Head of caudate nucleus (tissue), 42 donors: ENCODE measurements at regions not wholly inside any gene's neighbourhood (a gene's known extent, or its start where the extent isn't known, plus 50 kb on each side); places are given as distances from the start of the nearest gene placed in this dataset.
A peak's percentile ranks its signal among the peaks of the same experiment; 100 is the strongest.

Experiments
- DNase-seq, 42 donors: peaks; one replicate each; pipeline versions ENCODE4 v3.0.0 to v3.0.0-alpha.2; 2020 to 2021; ENCODE audit warnings: mixed read lengths in 7 of 42
- intact Hi-C: fragments of 100-400 bp; cut with DNase I; formaldehyde crosslinking; loops from one replicate; pipeline ENCODE4 v1.15.0; 2022

GRCh38 chr20:50306478-50307423, 116.1 kb downstream of the CEBPB start:
- intact Hi-C loops = loop anchor here (10.0 kb wide), 1 partner anchor 112 kb away; the partner anchor contains the start of gene CEBPB
- DNase-seq = peak in 1 of 42 donors; percentile 13

DNA sequence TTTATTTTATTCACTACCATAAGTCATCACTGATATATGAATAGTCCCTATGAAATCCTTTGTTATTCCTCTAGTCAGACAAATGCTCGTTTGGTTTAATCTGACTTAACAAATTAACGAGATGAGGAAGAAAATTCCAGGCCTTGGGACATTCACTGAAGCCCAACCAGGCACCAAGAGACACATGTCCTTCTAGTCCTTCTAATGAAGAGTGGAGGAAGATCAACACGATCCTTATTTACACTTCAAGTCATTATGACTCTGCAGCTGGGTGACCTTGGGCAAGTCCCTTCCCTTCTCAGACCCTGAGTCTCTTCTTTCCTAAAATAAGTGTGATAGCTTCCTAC, 117.5 kb downstream of the CEBPB start:
- peak in 1 of 42 donors; percentile 16 for DNase-seq
- intact Hi-C loops = loop anchor here (10.0 kb wide), 1 partner anchor 113 kb away; the partner anchor contains the start of gene CEBPB

DNA sequence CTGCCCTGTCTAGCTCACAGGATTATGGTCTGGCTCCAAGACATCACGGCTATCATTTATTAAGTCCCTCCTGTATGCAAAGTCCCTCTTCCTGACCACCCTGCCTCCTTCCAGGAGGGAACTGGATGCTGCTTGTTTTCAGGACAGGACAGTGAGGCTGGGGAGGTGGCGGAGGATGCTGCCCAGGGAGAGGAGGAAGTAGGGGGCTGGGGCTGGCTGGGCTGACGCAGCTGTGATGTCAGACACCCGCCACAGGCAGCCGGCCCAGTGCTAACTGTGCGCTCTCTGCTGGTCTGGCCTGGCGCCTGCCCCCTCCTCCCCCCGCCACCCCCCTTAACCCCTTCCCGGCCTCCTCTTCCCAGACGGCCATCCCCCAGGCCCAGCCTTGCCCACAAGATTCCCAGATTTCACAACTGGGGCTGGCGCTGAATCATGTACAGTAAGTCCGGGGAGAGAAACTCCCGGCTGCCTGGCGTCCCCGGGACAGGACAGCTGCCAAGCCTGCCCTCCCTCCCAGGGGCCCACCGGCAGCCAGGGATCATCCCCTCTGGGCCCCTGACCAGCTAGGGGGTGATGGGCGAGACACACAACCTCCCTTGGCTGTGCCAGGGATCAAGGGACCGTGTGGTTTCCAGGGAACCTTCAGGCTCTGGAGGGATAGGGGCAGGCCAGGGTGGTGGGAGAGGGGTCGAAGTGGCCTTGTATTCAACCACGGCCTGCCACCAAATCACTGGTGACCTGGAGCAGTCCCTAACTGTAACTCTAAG, 118.1 kb downstream of the CEBPB start:
- intact Hi-C loops = loop anchor here (10.0 kb wide), 1 partner anchor 114 kb away; the partner anchor contains the start of gene CEBPB
- peak; percentile 26 to 90 (median 68) for DNase-seq

DNA sequence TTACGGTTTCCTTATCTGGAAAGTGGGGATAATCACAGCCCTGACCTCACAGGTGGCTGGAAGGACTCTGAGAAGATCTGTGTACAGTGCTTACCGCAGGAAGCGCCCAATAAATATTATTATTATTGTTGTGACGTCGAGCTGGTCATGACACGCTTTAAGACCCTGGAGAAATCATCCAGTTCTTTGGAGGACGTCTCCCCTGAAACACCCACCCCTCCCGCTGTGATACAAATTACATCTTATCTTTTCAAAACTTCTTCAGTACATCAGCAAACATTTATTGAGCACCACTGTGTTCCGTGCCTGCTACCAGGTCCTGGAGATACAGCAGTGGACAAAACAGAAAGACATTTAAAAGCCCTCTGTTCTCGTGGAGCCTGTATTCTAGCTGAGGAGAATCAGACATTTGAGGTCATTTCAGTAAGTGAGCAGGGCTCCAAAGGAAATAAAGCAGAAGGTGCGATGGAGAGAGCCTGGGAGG, 118.7 kb downstream of the CEBPB start:
- DNase-seq = peak in 1 of 42 donors; percentile 9
- intact Hi-C loops = loop anchor here (10.0 kb wide), 1 partner anchor 115 kb away; the partner anchor contains the start of gene CEBPB

DNA sequence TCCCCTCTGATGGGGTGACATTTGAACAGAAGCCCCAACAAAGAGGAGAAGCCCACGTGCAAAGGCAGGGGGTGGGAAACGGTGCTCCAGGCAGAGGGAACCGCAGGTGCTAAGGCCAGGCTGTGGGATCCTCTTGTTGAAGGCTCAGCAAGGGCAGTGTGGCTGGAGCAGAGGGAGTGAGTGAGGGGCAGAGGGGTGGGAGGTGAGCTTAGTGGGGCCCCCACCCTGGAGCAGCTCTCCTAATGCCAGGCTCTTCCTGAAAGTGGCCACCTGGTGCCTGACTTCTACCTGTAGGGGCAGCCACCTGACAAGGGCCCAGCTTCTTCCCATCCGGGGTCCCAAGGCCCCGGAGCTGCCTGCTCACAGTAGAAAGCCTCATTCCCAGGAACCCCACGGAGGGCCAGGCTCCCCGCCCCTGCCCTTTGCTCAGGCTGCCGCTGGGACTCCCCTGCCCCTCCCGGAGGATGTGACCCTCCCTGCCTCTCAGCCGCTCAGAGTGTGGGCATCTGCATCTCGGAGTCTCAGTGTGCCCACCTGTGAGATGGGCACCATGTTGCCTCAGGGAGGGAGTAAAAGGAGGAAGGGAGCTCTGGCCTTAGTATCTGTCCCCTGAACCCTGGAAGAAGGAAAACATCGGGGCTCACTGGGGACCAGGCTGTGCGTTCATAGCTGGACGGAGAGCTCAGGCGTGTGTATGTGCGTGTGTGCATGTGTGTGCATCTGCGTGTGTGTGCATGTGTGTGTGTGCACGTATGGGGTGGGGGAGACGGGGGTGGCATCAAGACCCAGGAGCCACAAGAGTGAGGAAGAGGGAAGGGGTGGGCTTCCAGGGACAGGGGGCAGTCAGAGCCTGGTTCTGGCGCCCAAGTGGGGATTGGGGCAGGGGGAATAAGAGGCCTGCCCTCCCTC, 119.4 kb downstream of the CEBPB start:
- DNase-seq = peak in 1 of 42 donors; percentile 24
- intact Hi-C loops = loop anchor here (10.0 kb wide), 1 partner anchor 115 kb away; the partner anchor contains the start of gene CEBPB

GRCh38 chr20:50310673-50311051, 120.0 kb downstream of the CEBPB start:
- DNase-seq = peak in 1 of 42 donors; percentile 29

DNA sequence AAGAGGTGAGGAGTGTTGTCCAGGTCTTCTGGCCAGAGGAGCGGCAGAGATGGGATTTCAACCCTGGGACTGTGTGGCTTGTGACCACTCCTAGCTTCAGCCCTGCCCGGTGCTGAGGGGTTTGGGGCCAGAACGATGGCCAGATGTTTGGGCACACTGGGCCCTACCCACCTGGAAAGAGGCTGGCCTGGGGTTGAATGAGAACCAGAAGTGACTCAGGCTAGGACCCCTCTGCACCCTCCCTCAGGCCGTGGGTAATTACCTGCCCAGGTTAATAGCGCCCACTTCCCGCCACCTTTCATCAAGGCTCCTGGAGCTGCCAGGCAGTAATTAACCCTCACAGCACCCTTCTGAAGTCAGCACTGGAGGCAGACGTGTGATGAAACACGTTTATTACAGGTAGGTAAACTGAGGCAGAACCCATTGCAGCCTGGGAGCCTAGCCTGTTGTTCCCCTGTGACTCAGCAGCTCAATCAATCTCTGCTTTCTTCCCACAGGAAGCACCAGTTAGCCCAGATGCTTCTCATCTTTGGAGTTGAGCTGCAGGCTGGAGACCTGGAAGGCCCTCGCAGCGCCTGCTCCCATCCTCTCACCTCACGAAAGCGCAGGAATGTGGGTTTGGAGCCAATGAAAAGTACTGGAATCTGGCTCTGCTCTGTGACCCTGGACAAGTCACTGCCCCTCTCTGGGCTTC, 120.8 kb downstream of the CEBPB start:
- intact Hi-C loops = no loop called here
- DNase-seq = peak in 1 of 42 donors; percentile 12

More at GRCh38 chr20:50310673-50311051, 120.0 kb downstream of the CEBPB start:
- intact Hi-C loops = no loop called here

DNA sequence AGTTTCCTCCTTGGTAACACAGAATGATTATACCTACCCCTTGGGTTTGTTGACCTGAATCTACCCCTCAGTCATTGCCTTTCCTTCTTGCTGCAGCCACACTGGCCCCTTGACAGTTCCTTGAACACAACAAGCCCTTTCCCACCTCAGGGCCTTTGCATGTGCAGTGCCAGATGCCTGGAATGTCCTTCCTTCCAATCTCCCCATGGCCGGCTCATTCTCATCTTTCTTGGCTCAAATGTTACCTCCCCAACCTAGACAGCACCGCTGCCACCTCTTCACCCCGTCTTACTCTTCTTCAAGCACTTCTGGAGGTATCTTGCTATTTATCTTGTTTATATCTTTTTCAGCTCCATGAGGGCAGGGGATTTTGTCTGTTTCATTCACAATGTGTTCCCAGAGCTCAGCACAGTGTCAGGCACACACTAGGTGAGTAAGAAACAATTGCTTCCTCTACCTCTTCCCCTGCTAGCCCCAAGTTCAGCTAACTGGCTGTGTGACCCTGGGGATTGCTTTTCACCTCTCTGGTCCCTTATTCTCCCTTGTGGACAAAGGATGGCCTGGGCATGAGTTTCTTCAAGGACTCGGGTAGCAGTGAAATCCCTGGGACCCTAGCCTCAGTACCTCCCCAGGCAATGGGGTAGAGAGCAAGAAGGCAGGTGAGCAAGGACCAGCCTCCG, 121.5 kb downstream of the CEBPB start:
- intact Hi-C loops = no loop called here

GRCh38 chr20:50312682-50313521, 122.3 kb downstream of the CEBPB start:
- DNase-seq = peak in 1 of 42 donors; percentile 10
- intact Hi-C loops = no loop called here

More for the DNA sequence above, 121.5 kb downstream of the CEBPB start:
- no peak for DNase-seq

DNA sequence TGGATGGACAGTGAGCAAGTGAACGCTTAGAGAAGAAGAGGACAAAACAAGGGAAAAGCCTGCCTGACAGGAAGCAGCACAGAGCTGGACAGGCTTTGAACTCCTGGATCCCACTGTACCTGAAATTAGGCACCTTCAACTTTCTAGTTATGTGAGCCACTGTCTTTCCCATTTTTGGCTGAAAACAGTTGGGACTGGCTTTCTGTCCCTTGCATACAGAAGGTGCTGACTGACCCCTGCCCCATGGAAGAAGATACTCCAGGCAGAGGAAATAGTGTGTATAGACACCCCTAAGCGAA, 122.8 kb downstream of the CEBPB start:
- intact Hi-C loops = no loop called here

GRCh38 chr20:50313827-50314677, 123.4 kb downstream of the CEBPB start:
- no peak for DNase-seq
- intact Hi-C loops = no loop called here

More for the DNA sequence above, 122.8 kb downstream of the CEBPB start:
- DNase-seq = no peak

DNA sequence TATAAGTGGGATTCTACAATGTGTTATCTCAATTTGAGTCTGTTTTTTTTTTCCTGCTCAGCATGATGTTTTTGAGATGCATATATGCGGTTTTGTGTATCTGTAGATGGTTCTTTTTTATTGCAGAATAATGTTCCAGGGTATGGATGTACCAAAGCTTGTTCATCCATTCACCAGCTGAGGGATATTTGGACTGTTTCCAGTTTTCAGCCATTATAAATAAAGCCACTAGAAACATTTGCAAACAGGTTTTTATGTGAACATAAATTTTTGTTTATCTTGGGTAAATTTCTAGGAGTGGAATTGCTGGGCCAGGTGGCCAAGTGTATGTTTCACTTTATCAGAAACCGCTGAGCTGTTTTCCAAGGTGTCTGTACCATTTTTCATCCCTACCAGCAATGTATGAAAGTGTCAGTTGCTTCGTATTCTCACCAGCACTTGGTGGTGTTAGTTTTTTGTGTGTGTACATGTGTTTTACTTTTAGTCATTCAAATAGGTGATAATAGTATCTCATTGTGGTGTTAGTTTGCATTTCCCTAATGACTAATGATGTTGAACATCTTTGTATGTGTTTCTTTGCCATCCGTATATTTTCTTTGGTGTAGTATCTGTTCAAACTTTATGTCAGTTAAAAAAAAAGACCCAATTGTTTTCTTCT, 124.2 kb downstream of the CEBPB start:
- DNase-seq = no peak
- intact Hi-C loops = no loop called here

GRCh38 chr20:50315586-50316551, 125.2 kb downstream of the CEBPB start:
- intact Hi-C loops = no loop called here
- DNase-seq = peak in 1 of 42 donors; percentile 16

DNA sequence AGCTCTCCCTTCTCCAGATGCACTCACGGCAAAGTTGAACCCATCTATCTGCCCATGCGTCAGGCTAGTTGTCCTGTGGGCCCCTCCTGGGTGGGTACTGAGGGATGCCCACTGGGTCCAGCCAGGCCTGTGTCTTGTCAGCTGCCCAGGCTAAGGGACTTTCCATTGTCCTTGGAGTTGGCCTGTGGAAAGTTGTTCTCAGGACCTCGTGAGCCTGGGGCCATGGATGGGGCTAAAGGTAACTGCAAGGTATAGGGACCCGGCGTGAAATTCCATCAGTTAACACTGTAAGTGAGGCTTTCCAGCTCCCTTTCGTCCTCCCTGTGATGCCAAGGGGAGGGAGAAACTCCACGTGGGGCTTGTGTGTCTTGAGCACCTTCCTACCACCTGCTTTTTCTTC, 126.5 kb downstream of the CEBPB start:
- intact Hi-C loops = no loop called here
- DNase-seq = peak in 1 of 42 donors; percentile 4
